ENCODE measurements at regions not wholly inside any gene's neighbourhood (a gene's known extent, or its start where the extent isn't known, plus 50 kb on each side); places are given as distances from the start of the nearest gene placed in this dataset.

DNA sequence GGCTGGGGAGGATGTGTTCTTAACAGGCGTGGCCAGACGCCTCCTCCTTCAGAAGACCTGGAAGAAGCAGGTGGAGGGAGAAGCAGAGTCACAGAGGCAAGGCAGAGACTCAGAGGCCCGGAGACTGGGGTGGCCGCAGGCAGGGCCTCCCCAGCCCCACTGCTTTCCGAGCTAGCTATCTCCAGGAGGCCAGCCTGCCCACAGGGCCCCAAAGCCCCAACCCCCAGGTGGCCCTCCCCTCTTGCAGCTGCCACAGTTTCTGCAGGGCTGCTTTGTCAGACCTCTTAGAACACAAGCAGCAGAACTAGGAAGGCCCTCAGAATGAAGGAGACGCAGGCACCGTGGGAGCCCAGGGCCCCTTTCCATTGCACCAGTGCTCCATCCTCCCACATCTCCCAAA lies 69.0 kb upstream of the MLN start:
- Histone ChIP-seq H3K27me3 (no peaks in the 10 kb centered on the region), H3K36me3 (no peaks in the 10 kb centered on the region), H3K9me3 (ENCODE audit: low read depth) (no peaks in the 10 kb centered on the region), H3K4me3 (no peak overlapping the region), H3K27ac (no peak overlapping the region), H3K4me1 (ENCODE audit: low read depth) (peaks cover 8% of the 10 kb centered on the region)
- no peak for DNase-seq (ENCODE audit: low read depth in 1 of 2, low spot score in 1 of 2)
- TF ChIP-seq, protein P1, sequence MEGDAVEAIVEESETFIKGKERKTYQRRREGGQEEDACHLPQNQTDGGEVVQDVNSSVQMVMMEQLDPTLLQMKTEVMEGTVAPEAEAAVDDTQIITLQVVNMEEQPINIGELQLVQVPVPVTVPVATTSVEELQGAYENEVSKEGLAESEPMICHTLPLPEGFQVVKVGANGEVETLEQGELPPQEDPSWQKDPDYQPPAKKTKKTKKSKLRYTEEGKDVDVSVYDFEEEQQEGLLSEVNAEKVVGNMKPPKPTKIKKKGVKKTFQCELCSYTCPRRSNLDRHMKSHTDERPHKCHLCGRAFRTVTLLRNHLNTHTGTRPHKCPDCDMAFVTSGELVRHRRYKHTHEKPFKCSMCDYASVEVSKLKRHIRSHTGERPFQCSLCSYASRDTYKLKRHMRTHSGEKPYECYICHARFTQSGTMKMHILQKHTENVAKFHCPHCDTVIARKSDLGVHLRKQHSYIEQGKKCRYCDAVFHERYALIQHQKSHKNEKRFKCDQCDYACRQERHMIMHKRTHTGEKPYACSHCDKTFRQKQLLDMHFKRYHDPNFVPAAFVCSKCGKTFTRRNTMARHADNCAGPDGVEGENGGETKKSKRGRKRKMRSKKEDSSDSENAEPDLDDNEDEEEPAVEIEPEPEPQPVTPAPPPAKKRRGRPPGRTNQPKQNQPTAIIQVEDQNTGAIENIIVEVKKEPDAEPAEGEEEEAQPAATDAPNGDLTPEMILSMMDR (IDR thresholded peaks at IDR 0.05; ENCODE audit: low read depth, low read length), result no peak

DNA sequence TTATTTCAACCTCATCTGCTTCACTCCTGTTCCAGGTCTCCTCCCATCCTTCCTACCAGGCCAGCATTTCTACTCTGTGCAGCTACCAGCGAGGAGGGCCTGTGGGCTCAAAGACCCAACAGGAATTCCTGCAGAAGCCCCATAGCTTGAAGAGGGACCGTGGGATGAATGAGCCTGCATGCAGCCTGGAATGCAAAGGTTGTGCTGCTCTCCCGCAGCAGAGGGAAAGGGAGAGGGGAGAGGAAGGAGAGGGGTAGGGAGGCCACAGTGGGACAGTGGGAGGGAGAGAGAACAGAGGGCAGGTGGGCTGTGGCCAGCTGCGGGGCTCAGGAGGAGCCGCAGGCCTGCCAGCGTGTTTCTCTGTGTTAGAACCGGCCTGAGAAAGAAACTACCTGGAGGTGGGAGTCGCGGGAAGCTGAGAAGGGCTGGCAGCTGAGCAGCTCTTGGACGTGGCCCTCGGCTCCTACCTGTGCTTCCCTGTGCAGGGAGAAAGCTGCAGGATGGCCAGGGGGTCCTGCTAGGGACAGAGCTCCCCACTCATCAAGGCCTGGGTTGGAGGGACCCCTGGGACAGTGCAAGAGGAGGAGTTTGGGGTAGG lies 66.1 kb upstream of the MLN start:
- DNase-seq (ENCODE audit: low read depth in 1 of 2, low spot score in 1 of 2), result no peak
- no peaks in the 10 kb centered on the region for H3K36me3 ChIP-seq
- no peaks in the 10 kb centered on the region for H3K9me3 ChIP-seq (ENCODE audit: low read depth)
- H3K27ac ChIP-seq, result no peak overlapping the region
- H3K4me3 ChIP-seq, result no peak overlapping the region
- no peaks in the 10 kb centered on the region for H3K4me1 ChIP-seq (ENCODE audit: low read depth)
- TF ChIP-seq, protein P1 (IDR thresholded peaks at IDR 0.05; ENCODE audit: low read depth, low read length), result no peak
- H3K27me3 ChIP-seq, result no peaks in the 10 kb centered on the region

DNA sequence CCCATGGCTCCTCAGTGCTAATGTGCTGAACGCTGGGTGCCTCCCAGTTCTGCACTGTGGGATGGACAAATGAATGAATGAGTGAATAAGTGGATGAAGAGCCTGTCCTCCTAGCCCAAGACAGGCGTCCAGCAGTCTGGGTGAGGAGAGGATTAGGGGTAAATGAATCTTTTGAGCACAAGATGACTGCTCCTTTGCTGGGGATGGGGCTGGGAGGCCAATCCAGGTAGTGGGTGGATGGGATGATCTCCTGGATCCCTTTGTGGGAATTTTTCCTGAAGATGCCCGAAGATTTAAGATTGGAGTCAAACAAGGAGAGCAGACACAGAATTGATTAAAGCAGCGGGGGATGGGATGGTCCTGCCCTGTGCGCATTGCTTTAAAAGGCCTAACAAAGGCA lies 65.3 kb upstream of the MLN start:
- no peaks in the 10 kb centered on the region for H3K27me3 ChIP-seq
- no peak overlapping the region for H3K27ac ChIP-seq
- H3K4me3 ChIP-seq, result no peak overlapping the region
- no peak for DNase-seq (ENCODE audit: low read depth in 1 of 2, low spot score in 1 of 2)
- TF ChIP-seq, protein P1 (IDR thresholded peaks at IDR 0.05; ENCODE audit: low read depth, low read length), result no peak
- H3K9me3 ChIP-seq (ENCODE audit: low read depth), result no peaks in the 10 kb centered on the region
- no peaks in the 10 kb centered on the region for H3K4me1 ChIP-seq (ENCODE audit: low read depth)
- no peaks in the 10 kb centered on the region for H3K36me3 ChIP-seq

DNA sequence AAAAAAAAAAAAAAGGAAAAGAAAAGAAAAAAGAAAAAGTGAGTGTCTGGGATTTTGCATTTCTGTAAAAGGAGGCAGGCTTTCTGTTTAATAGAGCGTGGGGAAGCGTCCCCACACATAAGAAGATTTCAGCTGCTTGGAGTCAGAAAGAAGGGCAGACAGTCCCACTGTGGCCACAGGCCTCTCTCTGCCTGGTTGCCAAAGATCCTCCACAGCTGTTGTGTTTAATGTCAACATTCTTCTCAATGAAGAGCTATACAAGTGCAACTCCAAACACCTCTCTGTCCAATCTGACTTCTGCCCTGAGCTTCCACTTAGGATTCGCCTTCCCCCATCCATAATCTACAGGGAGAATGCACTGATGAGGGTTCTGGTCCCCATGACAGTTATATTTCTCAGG lies 64.3 kb upstream of the MLN start:
- Histone ChIP-seq H3K27ac (no peak overlapping the region), H3K36me3 (no peaks in the 10 kb centered on the region), H3K4me3 (no peak overlapping the region), H3K27me3 (no peaks in the 10 kb centered on the region), H3K4me1 (ENCODE audit: low read depth) (no peaks in the 10 kb centered on the region), H3K9me3 (ENCODE audit: low read depth) (no peaks in the 10 kb centered on the region)
- no peak for DNase-seq (ENCODE audit: low read depth in 1 of 2, low spot score in 1 of 2)
- TF ChIP-seq, protein P1 (IDR thresholded peaks at IDR 0.05; ENCODE audit: low read depth, low read length), result no peak

DNA sequence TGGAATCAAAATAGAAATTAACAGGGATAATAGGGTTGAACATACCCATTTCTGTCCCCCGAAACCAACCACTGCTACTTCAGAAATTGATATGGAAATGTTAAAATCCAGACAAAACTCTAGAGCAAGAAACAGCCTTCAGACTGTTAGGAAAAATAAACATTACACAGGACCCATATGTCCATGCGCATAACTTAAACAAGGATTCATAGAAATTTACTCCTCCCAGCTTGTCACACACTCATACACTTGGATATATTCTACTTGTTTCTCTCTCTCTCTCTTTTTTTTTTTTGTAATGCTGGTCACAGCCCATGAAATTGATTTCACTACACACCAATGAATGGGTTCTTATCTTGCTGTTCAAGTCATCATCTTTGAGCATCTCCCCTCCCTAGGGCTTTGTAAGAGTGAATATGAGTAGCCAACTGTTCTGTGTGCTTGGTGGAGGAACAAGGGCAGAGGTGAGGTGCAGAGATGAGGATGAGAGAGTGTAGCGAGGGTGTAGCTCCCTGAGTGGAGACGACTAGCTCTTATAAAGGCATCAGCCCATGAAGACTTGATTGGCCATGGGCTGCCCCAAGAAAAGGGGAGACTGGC lies 61.8 kb upstream of the MLN start:
- DNase-seq (ENCODE audit: low read depth in 1 of 2, low spot score in 1 of 2), result no peak
- H3K36me3 ChIP-seq, result no peaks in the 10 kb centered on the region
- no peaks in the 10 kb centered on the region for H3K9me3 ChIP-seq (ENCODE audit: low read depth)
- no peak overlapping the region for H3K4me3 ChIP-seq
- no peaks in the 10 kb centered on the region for H3K4me1 ChIP-seq (ENCODE audit: low read depth)
- TF ChIP-seq, protein P1 (IDR thresholded peaks at IDR 0.05; ENCODE audit: low read depth, low read length), result no peak
- H3K27me3 ChIP-seq, result no peaks in the 10 kb centered on the region
- H3K27ac ChIP-seq, result no peak overlapping the region
